ENCODE measurements at regions not wholly inside any gene's neighbourhood (a gene's known extent, or its start where the extent isn't known, plus 50 kb on each side); places are given as distances from the start of the nearest gene placed in this dataset.

- no peak for TF ChIP-seq ZNF830 (tag by site-specific recombination; IDR thresholded peaks at IDR 0.05; ENCODE audit: low read depth)
- TF ChIP-seq ZNF692 (tag by site-specific recombination; IDR thresholded peaks at IDR 0.05), result no peak
- no peak for TF ChIP-seq ZNF280D (tag by site-specific recombination; IDR thresholded peaks at IDR 0.05)
- no peak for TF ChIP-seq CTCF (tag by site-specific recombination; IDR thresholded peaks at IDR 0.05)
Measured at GRCh38 chr9:85142496-85142911, 473.0 kb downstream of the NTRK2 start.
